Neural progenitor cell (in vitro differentiated cells): ENCODE measurements at regions not wholly inside any gene's neighbourhood (a gene's known extent, or its start where the extent isn't known, plus 50 kb on each side); places are given as distances from the start of the nearest gene placed in this dataset.

Experiments
- DNase-seq: peaks from one replicate; pipeline ENCODE4 v3.0.0-alpha.2; 2016; ENCODE audit warnings: low spot score
- H2AFZ ChIP-seq: fragments of 200-600 bp; sonication (generic); replicated peaks from 2 replicates; pipeline ENCODE4 v1.6.1; 2016; ENCODE audit warnings: antibody characterized with exemption
- H3F3A ChIP-seq: fragments of 200-600 bp; sonication (generic); 2 replicates; pipeline ENCODE4 v1.6.1; 2016; ENCODE audit warnings: antibody characterized with exemption, low read depth
- H3K27ac ChIP-seq: fragments of 200-600 bp; sonication (generic); 2 replicates; pipeline ENCODE4 v1.5.1; 2016; ENCODE audit warnings: mild to moderate bottlenecking
- H3K27me3 ChIP-seq: fragments of 200-600 bp; sonication (generic); 2 replicates; pipeline ENCODE4 v1.6.1; 2016; ENCODE audit warnings: mild to moderate bottlenecking, moderate library complexity
- H3K36me3 ChIP-seq: fragments of 200-600 bp; sonication (generic); 2 replicates; pipeline ENCODE4 v1.5.1; 2016
- H3K4me1 ChIP-seq: fragments of 200-600 bp; sonication (generic); 2 replicates; pipeline ENCODE4 v1.6.1; 2016; ENCODE audit warnings: mixed run types
- H3K4me2 ChIP-seq: fragments of 200-600 bp; sonication (generic); 2 replicates; pipeline ENCODE4 v1.6.1; 2016
- H3K4me3 ChIP-seq: fragments of 200-600 bp; sonication (generic); 2 replicates; pipeline ENCODE4 v1.5.1; 2016
- H3K79me2 ChIP-seq: fragments of 200-600 bp; sonication (generic); 2 replicates; pipeline ENCODE4 v1.6.1; 2016; ENCODE audit warnings: low read depth
- H3K9ac ChIP-seq: fragments of 200-600 bp; sonication (generic); 2 replicates; pipeline ENCODE4 v1.6.1; 2016
- H3K9me3 ChIP-seq: fragments of 200-600 bp; sonication (generic); 2 replicates; pipeline ENCODE4 v1.5.1; 2016; ENCODE audit warnings: low read depth
- H4K20me1 ChIP-seq: fragments of 200-600 bp; sonication (generic); 2 replicates; pipeline ENCODE4 v1.6.1; 2016; ENCODE audit warnings: low read depth
- H3K27ac Mint-ChIP-seq: 3 replicates; pipeline ENCODE4 v1.8.0; 2021; ENCODE audit warnings: mixed read lengths
- H3K27me3 Mint-ChIP-seq: 2 replicates; pipeline ENCODE4 v1.8.0; 2022; ENCODE audit warnings: low read depth, mild to moderate bottlenecking, inconsistent platforms, moderate library complexity, mixed read lengths; ENCODE audit not compliant: insufficient read depth
- H3K36me3 Mint-ChIP-seq: 3 replicates; pipeline ENCODE4 v1.8.0; 2021; ENCODE audit warnings: mixed read lengths
- H3K4me1 Mint-ChIP-seq: 3 replicates; pipeline ENCODE4 v1.8.0; 2021; ENCODE audit warnings: mixed read lengths
- H3K4me3 Mint-ChIP-seq: 3 replicates; pipeline ENCODE4 v1.8.0; 2021; ENCODE audit warnings: mild to moderate bottlenecking, moderate library complexity, mixed read lengths
- H3K9me3 Mint-ChIP-seq: 3 replicates; pipeline ENCODE4 v1.8.0; 2020; ENCODE audit warnings: mixed read lengths
- CTCF ChIP-seq: fragments of 200-600 bp; sonication (generic); IDR thresholded peaks from 2 replicates; pipeline ENCODE4 v1.5.1; 2017; ENCODE audit warnings: antibody characterized with exemption, mild to moderate bottlenecking
- EZH2 ChIP-seq: fragments of 200-600 bp; sonication (generic); IDR thresholded peaks from 2 replicates; pipeline ENCODE4 v1.6.1; 2017; ENCODE audit warnings: antibody characterized with exemption, mild to moderate bottlenecking, moderate library complexity
- EZH2phosphoT487 ChIP-seq: fragments of 200-600 bp; sonication (generic); IDR thresholded peaks from 2 replicates; pipeline ENCODE4 v1.6.1; 2017; ENCODE audit warnings: antibody characterized with exemption

- H3K9me3 Mint-ChIP-seq: no peaks in the 10 kb centered on the region
- no peak overlapping the region for H3K4me3 Mint-ChIP-seq
- TF ChIP-seq EZH2phosphoT487: no peak
- TF ChIP-seq CTCF: no peak
- TF ChIP-seq EZH2: no peak
- no peaks in the 10 kb centered on the region for H3K36me3 Mint-ChIP-seq
- no peak for DNase-seq
- H3K4me1 Mint-ChIP-seq: peaks cover 8% of the 10 kb centered on the region
- H3K9ac ChIP-seq: no peak overlapping the region
- H3K27ac Mint-ChIP-seq: no peak overlapping the region
- H3K79me2 ChIP-seq: no peaks in the 10 kb centered on the region
- no peak overlapping the region for H3K4me2 ChIP-seq
- H3F3A ChIP-seq: no peaks in the 10 kb centered on the region
- H3K27me3 ChIP-seq: no peaks in the 10 kb centered on the region
- H3K36me3 ChIP-seq: no peaks in the 10 kb centered on the region
- peaks cover 12% of the 10 kb centered on the region for H3K4me1 ChIP-seq
- H3K27me3 Mint-ChIP-seq: no peaks in the 10 kb centered on the region
- H3K27ac ChIP-seq: no peak overlapping the region
- H3K4me3 ChIP-seq: no peak overlapping the region
- H4K20me1 ChIP-seq: no peaks in the 10 kb centered on the region
- H3K9me3 ChIP-seq: no peaks in the 10 kb centered on the region
- peak overlapping the region; percentile 31 for H2AFZ ChIP-seq
Observed at GRCh38 chr3:117523418-117523817, 813.8 kb downstream of the TUSC7 start.

- Histone ChIP-seq H3F3A (no peaks in the 10 kb centered on the region), H3K4me1 (peaks cover 9% of the 10 kb centered on the region), H3K4me3 (no peak overlapping the region), H3K36me3 (no peaks in the 10 kb centered on the region), H2AFZ (no peak overlapping the region), H3K27ac (no peak overlapping the region), H3K9me3 (no peaks in the 10 kb centered on the region), H3K79me2 (no peaks in the 10 kb centered on the region), H3K27me3 (no peaks in the 10 kb centered on the region), H4K20me1 (no peaks in the 10 kb centered on the region), H3K9ac (no peak overlapping the region), H3K4me2 (no peak overlapping the region)
- H3K36me3 Mint-ChIP-seq: no peaks in the 10 kb centered on the region
- H3K27ac Mint-ChIP-seq: no peak overlapping the region
- H3K27me3 Mint-ChIP-seq: no peaks in the 10 kb centered on the region
- no peak for TF ChIP-seq EZH2phosphoT487
- TF ChIP-seq EZH2: no peak
- no peak for TF ChIP-seq CTCF
- H3K9me3 Mint-ChIP-seq: no peaks in the 10 kb centered on the region
- DNase-seq: no peak
- no peak overlapping the region for H3K4me3 Mint-ChIP-seq
- peaks cover 8% of the 10 kb centered on the region for H3K4me1 Mint-ChIP-seq
Observed at GRCh38 chr3:117524890-117525289, 815.3 kb downstream of the TUSC7 start.

- Histone ChIP-seq H2AFZ (no peak overlapping the region), H3K9ac (no peak overlapping the region), H3K4me2 (no peak overlapping the region), H3K79me2 (no peaks in the 10 kb centered on the region), H3K4me1 (no peaks in the 10 kb centered on the region), H3F3A (no peaks in the 10 kb centered on the region), H3K4me3 (no peak overlapping the region), H3K27ac (no peak overlapping the region), H3K27me3 (no peaks in the 10 kb centered on the region), H3K36me3 (no peaks in the 10 kb centered on the region), H4K20me1 (no peaks in the 10 kb centered on the region), H3K9me3 (no peaks in the 10 kb centered on the region)
- Mint-ChIP-seq H3K4me1 (no peaks in the 10 kb centered on the region), H3K4me3 (no peak overlapping the region), H3K9me3 (no peaks in the 10 kb centered on the region), H3K36me3 (no peaks in the 10 kb centered on the region), H3K27ac (no peak overlapping the region), H3K27me3 (peaks cover under 1% of the 10 kb centered on the region)
- TF ChIP-seq EZH2phosphoT487: no peak
- no peak for TF ChIP-seq EZH2
- peak; percentile 81 for TF ChIP-seq CTCF
- DNase-seq: peak; percentile 18
Observed at GRCh38 chr3:117526470-117527079, 817.0 kb downstream of the TUSC7 start.
